Neural cell (in vitro differentiated cells): ENCODE measurements at regions not wholly inside any gene's neighbourhood (a gene's known extent, or its start where the extent isn't known, plus 50 kb on each side); places are given as distances from the start of the nearest gene placed in this dataset.

Source experiments
- H2AFZ ChIP-seq: fragments of 200-600, 300-800 bp; sonication (generic), shearing (Covaris generic); 2 replicates; pipeline ENCODE4 v1.6.0; 2014; ENCODE audit warnings: low read depth, mild to moderate bottlenecking, antibody characterized with exemption, low read length, moderate library complexity
- H3F3A ChIP-seq: fragments of 200-600 bp; shearing (Covaris generic); 2 replicates; pipeline ENCODE4 v1.6.1; 2016; ENCODE audit warnings: mild to moderate bottlenecking, moderate library complexity, mixed read lengths, antibody characterized with exemption, low read length; ENCODE audit not compliant: insufficient read depth, poor library complexity, severe bottlenecking
- H3K27ac ChIP-seq: fragments of 200-600, 300-800 bp; sonication (generic), shearing (Covaris generic); 2 replicates; pipeline ENCODE4 v1.5.1; 2014; ENCODE audit warnings: mild to moderate bottlenecking, low read length, moderate library complexity
- H3K27me3 ChIP-seq: fragments of 300-800, 200-600 bp; sonication (generic), shearing (Covaris generic); 2 replicates; pipeline ENCODE4 v1.6.0; 2014; ENCODE audit warnings: mild to moderate bottlenecking, low read depth, low read length, moderate library complexity; ENCODE audit not compliant: insufficient read depth
- H3K36me3 ChIP-seq: fragments of 300-800, 200-600 bp; sonication (generic), shearing (Covaris generic); 2 replicates; pipeline ENCODE4 v1.5.1; 2014; ENCODE audit warnings: mild to moderate bottlenecking, antibody characterized with exemption, low read length, moderate library complexity; ENCODE audit not compliant: insufficient read depth
- H3K4me2 ChIP-seq: fragments of 300-800, 200-600 bp; sonication (generic), shearing (Covaris generic); 2 replicates; pipeline ENCODE4 v1.6.0; 2014; ENCODE audit warnings: mild to moderate bottlenecking, low read length
- H3K4me3 ChIP-seq: fragments of 300-800, 200-600 bp; sonication (generic), shearing (Covaris generic); 2 replicates; pipeline ENCODE4 v1.5.1; 2014; ENCODE audit warnings: mild to moderate bottlenecking, low read length, moderate library complexity
- H3K79me2 ChIP-seq: fragments of 200-600 bp; shearing (Covaris generic); replicated peaks from 2 replicates; pipeline ENCODE4 v1.6.0; 2014; ENCODE audit warnings: mild to moderate bottlenecking, low read length, moderate library complexity; ENCODE audit not compliant: insufficient read depth
- H3K9ac ChIP-seq: fragments of 300-800, 200-600 bp; sonication (generic), shearing (Covaris generic); 2 replicates; pipeline ENCODE4 v1.6.1; 2016; ENCODE audit warnings: mild to moderate bottlenecking, low read length, mixed read lengths
- H3K9me2 ChIP-seq: fragments of 200-600 bp; shearing (Covaris generic); 2 replicates; pipeline ENCODE4 v1.6.1; 2016; ENCODE audit warnings: mild to moderate bottlenecking, low read length, mixed read lengths; ENCODE audit not compliant: insufficient read depth
- H3K9me3 ChIP-seq: fragments of 200-600, 300-800 bp; sonication (generic), shearing (Covaris generic); 2 replicates; pipeline ENCODE4 v1.6.1; 2016; ENCODE audit warnings: mild to moderate bottlenecking, mixed run types, low read length, moderate library complexity, mixed read lengths
- H4K20me1 ChIP-seq: fragments of 200-600 bp; shearing (Covaris generic); 2 replicates; pipeline ENCODE4 v1.6.1; 2016; ENCODE audit warnings: mild to moderate bottlenecking, mixed run types; ENCODE audit not compliant: insufficient read depth
- EP300 ChIP-seq: fragments of 450-650 bp; conservative IDR thresholded peaks from 2 replicates; pipeline ENCODE4 v1.6.1; 2014; ENCODE audit warnings: antibody characterized with exemption, mild to moderate bottlenecking, moderate library complexity; ENCODE audit not compliant: poor library complexity, severe bottlenecking
- EZH2 ChIP-seq: fragments of 200-600, 300-800 bp; shearing (Covaris generic), sonication (generic); IDR thresholded peaks from 2 replicates; pipeline ENCODE4 v1.6.1; 2014; ENCODE audit warnings: antibody characterized with exemption, low read length, borderline replicate concordance, mild to moderate bottlenecking; ENCODE audit not compliant: insufficient read depth, poor library complexity, severe bottlenecking
- MXI1 ChIP-seq: fragments of 450-650 bp; conservative IDR thresholded peaks from 2 replicates; pipeline ENCODE4 v1.6.1; 2014; ENCODE audit warnings: antibody characterized with exemption, mild to moderate bottlenecking; ENCODE audit not compliant: poor library complexity, severe bottlenecking
- POLR2AphosphoS5 ChIP-seq: IDR thresholded peaks from 2 replicates; pipeline ENCODE4 v1.6.1; 2012
- RAD21 ChIP-seq: fragments of 450-650 bp; conservative IDR thresholded peaks from 2 replicates; pipeline ENCODE4 v1.6.1; 2014; ENCODE audit warnings: antibody characterized with exemption, mild to moderate bottlenecking, moderate library complexity
- SMC3 ChIP-seq: fragments of 450-650 bp; conservative IDR thresholded peaks from 2 replicates; pipeline ENCODE4 v1.6.1; 2014; ENCODE audit warnings: antibody characterized with exemption, mild to moderate bottlenecking, moderate library complexity; ENCODE audit not compliant: poor library complexity
- TAF1 ChIP-seq: IDR thresholded peaks from 2 replicates; pipeline ENCODE4 v1.6.1; 2012; ENCODE audit warnings: low read depth
- TF ChIP-seq, protein P1 (sequence below): fragments of 450-650 bp; IDR thresholded peaks from 2 replicates; pipeline ENCODE4 v1.5.1; 2014; ENCODE audit warnings: antibody characterized with exemption, mild to moderate bottlenecking, moderate library complexity; ENCODE audit not compliant: poor library complexity, severe bottlenecking
- TF ChIP-seq, protein P2 (sequence below): IDR thresholded peaks from 2 replicates; pipeline ENCODE4 v1.6.1; 2012; ENCODE audit warnings: borderline replicate concordance

DNA sequence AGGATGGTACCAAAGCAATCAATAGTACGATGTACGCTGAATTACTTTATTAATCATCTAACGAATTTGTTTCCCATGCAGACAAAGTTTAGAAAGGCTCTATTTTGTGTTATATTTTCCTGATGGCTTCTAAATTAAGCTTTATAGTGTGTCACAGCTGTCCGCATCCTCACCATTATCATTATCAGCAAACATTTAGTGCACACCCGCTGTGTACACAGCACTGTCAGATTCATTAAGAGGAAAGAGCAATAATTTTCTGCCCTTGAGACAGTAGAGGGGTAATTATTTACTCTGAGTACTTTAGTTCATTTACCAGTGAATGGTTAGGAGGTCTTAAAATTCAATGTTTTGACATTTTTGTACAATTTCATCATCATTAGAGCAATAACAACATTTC, 233.3 kb upstream of the PTPRZ1 start:
- no peak overlapping the region for H3K27ac ChIP-seq
- no peaks in the 10 kb centered on the region for H4K20me1 ChIP-seq
- no peaks in the 10 kb centered on the region for H3K27me3 ChIP-seq
- H3K4me2 ChIP-seq = no peak overlapping the region
- no peak overlapping the region for H2AFZ ChIP-seq
- no peaks in the 10 kb centered on the region for H3F3A ChIP-seq
- H3K4me3 ChIP-seq = no peak overlapping the region
- no peaks in the 10 kb centered on the region for H3K36me3 ChIP-seq
- no peak overlapping the region for H3K9ac ChIP-seq
- H3K79me2 ChIP-seq = no peaks in the 10 kb centered on the region
- TF ChIP-seq MXI1 (no peak), EP300 (no peak), SMC3 (no peak), POLR2AphosphoS5 (no peak)
- TF ChIP-seq, protein P1, sequence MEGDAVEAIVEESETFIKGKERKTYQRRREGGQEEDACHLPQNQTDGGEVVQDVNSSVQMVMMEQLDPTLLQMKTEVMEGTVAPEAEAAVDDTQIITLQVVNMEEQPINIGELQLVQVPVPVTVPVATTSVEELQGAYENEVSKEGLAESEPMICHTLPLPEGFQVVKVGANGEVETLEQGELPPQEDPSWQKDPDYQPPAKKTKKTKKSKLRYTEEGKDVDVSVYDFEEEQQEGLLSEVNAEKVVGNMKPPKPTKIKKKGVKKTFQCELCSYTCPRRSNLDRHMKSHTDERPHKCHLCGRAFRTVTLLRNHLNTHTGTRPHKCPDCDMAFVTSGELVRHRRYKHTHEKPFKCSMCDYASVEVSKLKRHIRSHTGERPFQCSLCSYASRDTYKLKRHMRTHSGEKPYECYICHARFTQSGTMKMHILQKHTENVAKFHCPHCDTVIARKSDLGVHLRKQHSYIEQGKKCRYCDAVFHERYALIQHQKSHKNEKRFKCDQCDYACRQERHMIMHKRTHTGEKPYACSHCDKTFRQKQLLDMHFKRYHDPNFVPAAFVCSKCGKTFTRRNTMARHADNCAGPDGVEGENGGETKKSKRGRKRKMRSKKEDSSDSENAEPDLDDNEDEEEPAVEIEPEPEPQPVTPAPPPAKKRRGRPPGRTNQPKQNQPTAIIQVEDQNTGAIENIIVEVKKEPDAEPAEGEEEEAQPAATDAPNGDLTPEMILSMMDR = no peak
- H3K9me3 ChIP-seq = no peaks in the 10 kb centered on the region
- H3K9me2 ChIP-seq = no peaks in the 10 kb centered on the region

DNA sequence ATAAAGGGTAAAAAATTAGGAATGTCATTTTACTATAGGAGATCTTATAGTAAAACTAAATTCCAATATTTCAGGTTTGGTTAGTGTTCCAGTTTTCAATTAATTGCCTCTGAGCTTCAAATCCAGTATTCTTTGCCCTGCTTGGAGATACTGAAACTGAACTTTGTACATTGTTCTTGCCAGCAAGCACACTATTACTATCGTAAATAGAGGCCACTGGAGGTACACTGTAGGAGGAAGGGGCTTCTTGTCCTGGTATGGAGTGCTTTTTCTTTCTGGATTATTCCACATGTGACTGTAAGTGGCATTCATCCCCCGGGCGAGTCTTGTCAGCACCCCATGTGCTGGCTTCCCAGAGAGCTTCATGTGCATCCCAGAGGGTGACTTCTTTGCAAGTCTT, 234.7 kb upstream of the PTPRZ1 start:
- no peaks in the 10 kb centered on the region for H3K36me3 ChIP-seq
- no peaks in the 10 kb centered on the region for H3K9me3 ChIP-seq
- no peaks in the 10 kb centered on the region for H3K27me3 ChIP-seq
- H3K79me2 ChIP-seq = no peaks in the 10 kb centered on the region
- H3K4me3 ChIP-seq = no peak overlapping the region
- TF ChIP-seq, protein P1 = no peak
- TF ChIP-seq EZH2 (no peak), EP300 (no peak), TAF1 (no peak), POLR2AphosphoS5 (no peak), SMC3 (no peak), RAD21 (no peak), MXI1 (no peak)
- TF ChIP-seq, protein P2, sequence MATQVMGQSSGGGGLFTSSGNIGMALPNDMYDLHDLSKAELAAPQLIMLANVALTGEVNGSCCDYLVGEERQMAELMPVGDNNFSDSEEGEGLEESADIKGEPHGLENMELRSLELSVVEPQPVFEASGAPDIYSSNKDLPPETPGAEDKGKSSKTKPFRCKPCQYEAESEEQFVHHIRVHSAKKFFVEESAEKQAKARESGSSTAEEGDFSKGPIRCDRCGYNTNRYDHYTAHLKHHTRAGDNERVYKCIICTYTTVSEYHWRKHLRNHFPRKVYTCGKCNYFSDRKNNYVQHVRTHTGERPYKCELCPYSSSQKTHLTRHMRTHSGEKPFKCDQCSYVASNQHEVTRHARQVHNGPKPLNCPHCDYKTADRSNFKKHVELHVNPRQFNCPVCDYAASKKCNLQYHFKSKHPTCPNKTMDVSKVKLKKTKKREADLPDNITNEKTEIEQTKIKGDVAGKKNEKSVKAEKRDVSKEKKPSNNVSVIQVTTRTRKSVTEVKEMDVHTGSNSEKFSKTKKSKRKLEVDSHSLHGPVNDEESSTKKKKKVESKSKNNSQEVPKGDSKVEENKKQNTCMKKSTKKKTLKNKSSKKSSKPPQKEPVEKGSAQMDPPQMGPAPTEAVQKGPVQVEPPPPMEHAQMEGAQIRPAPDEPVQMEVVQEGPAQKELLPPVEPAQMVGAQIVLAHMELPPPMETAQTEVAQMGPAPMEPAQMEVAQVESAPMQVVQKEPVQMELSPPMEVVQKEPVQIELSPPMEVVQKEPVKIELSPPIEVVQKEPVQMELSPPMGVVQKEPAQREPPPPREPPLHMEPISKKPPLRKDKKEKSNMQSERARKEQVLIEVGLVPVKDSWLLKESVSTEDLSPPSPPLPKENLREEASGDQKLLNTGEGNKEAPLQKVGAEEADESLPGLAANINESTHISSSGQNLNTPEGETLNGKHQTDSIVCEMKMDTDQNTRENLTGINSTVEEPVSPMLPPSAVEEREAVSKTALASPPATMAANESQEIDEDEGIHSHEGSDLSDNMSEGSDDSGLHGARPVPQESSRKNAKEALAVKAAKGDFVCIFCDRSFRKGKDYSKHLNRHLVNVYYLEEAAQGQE = no peak
- H3K9ac ChIP-seq = no peak overlapping the region
- H2AFZ ChIP-seq = no peak overlapping the region
- H3K4me2 ChIP-seq = no peak overlapping the region
- H4K20me1 ChIP-seq = no peaks in the 10 kb centered on the region
- no peak overlapping the region for H3K27ac ChIP-seq
- no peaks in the 10 kb centered on the region for H3F3A ChIP-seq
- H3K9me2 ChIP-seq = no peaks in the 10 kb centered on the region
